IPS DF 19.7 (cell line): ENCODE measurements at regions not wholly inside any gene's neighbourhood (a gene's known extent, or its start where the extent isn't known, plus 50 kb on each side); places are given as distances from the start of the nearest gene placed in this dataset.

ENCODE experiments used
- DNase-seq: peaks from one replicate; pipeline ENCODE4 v3.0.0-alpha.2; 2013; ENCODE audit warnings: low read depth, low spot score

DNA sequence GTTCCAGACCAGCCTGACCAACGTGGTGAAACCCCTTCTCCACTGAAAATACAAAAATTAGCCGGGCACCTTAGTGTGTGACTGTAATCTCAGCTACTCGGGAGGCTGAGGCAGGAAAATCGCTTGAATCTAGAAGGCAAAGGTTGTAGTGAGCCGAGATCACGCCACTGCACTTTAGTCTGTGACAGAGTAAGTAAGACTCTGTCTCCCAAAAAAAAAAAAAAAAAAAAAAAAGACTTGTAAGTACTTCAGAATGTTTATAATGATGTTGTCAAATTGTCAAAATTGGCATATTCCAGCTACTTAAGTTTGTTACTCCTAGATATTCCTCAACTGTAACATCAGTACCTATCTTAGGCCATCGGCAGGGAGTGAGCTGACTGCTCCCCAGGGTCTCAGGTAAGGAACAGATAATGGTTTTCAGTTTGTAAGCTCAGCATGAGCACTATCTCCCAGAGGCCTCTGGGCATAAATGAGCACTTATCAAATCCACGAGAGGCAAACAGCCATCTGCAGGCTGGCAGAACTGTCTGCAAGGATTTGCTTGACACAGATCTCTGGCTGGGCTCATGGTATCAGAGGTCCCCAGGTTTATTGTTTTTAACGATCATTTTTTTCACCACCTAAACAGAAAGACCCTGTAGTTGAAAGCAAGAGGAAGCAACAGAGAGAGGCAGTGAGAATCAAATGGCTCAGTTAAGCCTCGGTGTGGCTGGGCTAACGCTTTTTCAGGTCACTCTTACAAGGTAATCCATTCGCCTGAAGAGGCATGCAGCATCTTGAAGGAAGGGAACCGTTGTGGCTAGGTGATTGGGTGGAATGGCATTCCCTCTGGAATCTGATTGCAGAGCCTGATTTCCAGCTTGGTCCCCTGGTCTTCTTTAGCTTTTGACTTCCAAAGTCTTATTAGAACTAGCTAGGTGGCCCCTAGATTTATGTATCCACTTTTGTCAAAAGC, 115.9 kb downstream of the LY86 start:
- no peak for DNase-seq

DNA sequence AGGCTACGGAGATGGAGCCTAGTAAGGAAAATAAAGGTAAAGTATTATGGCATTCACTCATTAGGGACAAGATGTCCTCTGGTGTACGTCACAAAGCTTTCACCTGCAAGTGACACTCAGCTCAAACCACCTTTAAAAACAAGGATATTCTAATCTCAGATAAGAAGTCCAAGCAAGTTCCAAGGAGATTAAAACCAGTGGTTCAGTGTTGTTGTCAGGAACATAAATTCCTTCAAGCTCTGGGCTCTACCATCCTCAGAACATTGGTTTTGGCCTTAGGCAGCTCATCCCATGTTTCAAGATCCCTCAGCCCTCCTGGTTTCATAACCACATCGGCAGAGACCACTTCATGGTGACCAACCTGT, 116.5 kb downstream of the LY86 start:
- no peak for DNase-seq

- DNase-seq: no peak
Measured at GRCh38 chr6:6705915-6706675, 117.6 kb downstream of the LY86 start.

- no peak for DNase-seq
Measured at GRCh38 chr6:6707143-6707542, 118.6 kb downstream of the LY86 start.

DNA sequence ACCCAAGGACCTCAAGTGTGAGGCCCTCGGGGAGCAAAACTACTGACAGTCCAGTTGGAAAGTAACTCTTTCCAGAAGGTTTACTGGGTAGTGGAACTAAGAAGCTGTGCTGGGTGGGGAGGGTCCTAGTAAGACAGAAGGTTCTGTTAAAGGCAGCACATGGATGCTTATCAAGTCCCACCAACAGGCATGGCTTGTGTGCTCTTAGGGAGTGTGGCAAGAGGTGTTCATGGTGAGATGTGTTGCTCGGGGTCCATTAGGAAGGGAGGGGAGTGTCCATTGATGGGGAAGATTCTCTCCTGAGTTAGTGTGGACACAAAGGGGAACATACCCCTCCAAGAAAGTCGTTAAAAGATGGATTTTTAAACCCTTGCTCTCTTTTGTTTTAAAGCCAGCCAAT, 120.6 kb downstream of the LY86 start:
- DNase-seq: no peak

- DNase-seq: no peak
Measured at GRCh38 chr6:6711031-6711785, 122.7 kb downstream of the LY86 start.

DNA sequence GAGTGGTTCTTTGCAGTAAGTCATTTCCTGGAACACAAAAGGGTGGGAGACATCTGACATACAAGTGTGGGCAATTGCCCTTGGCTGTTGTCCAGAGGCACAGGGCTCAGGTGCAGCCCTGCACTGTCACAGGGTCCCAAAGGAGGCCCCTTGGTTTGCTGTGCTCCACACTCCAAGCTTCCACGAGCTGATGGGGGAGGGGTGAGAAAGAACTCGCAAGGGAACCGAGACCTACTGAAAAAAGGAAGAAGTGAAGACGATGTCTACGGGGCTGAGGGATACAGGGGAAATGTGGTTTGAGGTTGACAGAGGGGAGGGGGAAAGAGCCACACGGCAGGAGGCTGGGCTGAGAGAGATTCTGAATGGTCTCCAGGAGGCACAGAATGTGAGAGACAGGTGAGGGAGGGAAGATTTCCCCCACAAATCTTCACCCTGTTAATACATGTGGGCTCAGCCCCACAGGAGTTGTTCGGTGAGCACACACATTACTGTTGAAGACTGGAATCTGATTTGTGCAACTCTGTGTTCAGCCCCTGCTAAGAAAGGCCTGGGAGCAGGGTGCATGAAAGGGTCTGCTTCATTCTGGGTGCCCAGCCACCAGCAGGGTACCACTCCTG, 123.4 kb downstream of the LY86 start:
- no peak for DNase-seq

- no peak for DNase-seq
Measured at GRCh38 chr6:6712449-6713403, 124.2 kb downstream of the LY86 start.

DNA sequence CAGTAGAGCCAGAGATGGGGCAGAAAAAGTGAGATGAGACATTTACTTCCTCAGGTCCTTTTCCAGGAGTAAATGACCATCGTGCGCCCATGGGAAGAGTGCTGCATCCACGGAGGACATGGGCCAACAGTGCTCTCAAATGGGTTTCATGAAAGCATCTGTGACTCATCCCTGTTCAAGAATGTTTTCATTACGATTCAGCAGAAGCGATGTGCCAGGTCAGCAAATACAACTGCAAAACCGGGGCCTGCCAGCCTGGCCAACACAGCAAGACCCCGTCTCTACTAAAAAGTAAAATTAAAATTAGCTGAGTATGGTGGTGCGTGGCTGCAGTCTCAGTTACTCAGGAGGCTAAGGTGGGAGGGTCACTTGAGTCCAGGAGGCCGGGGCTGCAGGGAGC, 125.1 kb downstream of the LY86 start:
- DNase-seq: no peak

- no peak for DNase-seq
Measured at GRCh38 chr6:6714118-6714897, 125.8 kb downstream of the LY86 start.

DNA sequence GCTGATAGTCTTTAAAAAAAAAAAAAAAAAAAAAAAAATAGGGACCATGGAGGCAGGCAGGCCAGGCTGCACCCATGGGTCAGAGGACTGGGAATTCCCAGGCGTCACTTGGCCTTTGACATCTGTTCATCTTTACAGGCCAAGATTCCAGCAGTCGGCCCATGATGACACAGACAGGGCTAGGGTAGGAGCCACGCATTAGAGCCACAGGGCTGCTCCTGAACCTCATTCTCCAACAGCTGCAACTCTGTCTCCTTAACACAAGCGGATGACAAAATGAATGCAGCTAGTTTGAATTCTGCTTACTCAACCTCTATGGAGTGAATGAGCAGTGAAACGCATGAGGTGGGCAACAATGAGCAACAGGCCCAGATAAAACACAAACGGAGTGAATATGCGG, 126.4 kb downstream of the LY86 start:
- no peak for DNase-seq

DNA sequence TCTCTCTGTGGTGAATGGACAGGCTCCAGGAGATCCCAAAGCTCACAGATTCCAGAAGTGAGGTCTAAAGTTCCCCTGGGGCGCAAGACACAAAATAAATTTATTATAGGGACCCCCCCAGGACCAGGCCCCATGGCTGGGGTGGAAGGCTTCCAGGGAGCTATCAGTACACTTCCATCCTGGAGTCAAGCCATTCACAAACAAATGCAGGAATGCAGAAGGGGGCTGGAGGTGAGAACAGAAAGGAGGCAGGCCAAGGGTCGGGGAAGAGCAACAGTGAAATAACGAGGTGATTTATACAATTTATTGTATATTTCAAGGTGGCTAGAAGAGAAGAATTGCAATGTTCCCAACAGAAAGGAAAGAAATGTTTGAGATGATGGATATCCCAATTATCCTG, 126.9 kb downstream of the LY86 start:
- DNase-seq: no peak

DNA sequence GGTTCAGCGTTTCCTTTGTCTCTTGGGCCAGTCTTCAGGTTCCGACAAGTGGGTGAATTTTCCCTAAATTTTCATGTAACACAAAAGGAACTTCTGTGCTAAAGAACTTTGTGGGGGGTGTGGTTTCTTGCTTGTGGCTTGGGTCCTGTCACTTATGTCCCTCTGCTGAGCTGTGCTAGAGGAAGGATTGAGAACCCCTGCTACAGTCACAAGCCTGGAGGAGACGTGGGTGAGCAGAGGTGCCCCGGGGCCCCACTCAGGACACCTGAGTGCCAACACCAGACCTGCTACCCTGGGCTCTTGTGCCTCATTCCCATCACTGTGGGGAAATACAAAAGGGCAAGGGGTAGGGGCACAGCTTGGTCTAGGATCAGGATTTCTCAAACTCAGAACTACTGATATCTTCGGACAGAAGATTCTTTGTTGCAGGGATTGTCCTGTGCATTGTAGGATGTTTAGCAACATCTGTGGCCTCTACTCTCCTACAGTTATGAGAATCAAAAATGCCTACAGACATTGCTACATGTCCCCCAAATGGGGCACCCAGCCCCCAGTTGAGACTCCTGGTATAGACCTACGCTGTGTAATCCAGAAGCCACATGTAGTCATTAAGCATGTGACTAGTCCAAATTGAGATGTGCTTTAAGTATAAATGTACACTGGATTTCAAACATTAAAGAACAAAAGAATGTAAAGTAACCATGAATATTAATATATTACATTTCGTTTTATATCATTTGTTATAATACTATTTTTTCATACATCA, 128.7 kb downstream of the LY86 start:
- no peak for DNase-seq

DNA sequence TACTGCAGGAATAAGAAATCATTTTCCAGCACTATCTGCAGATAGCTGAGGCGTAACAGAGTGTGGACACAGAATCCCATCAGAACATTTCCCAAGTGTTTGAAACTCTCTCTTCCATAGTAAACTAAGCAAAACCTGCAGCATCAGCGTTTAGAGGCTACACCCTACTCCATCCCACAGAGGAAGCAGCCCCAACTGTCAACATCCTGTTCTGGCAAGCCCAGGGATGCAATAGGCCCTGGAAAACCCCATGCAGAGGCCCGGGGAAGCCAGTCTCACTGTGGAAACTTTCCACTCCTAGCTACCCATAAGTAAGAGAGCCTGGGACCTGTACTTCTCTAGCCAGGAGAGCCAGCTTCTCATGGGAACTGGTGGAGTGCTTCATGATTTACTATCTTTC, 129.4 kb downstream of the LY86 start:
- no peak for DNase-seq

GRCh38 chr6:6721606-6722005, 133.1 kb downstream of the LY86 start:
- no peak for DNase-seq

DNA sequence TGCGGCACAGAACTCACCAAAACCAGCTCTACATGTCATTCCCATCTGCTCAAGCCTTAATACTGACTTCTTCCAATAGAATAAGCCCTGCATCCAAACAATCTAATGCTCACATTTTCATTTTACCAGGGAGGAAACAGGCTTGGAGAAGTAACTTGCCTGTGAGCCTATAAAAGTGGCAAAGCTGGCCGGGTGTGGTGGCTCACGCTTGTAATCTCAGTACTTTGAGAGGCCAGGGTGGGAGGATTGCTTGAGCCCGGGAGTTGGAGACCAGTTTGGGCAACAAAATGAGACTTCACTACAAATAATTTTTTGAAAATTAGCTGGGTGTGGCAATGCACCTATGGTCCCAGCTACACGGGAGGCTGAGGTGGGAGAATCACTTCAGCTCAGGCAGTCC, 133.7 kb downstream of the LY86 start:
- DNase-seq: no peak

GRCh38 chr6:6723361-6723760, 134.8 kb downstream of the LY86 start:
- no peak for DNase-seq

- no peak for DNase-seq
Measured at GRCh38 chr6:6723921-6724538, 135.5 kb downstream of the LY86 start.
